HL-60 (cell line): ENCODE measurements at regions not wholly inside any gene's neighbourhood (a gene's known extent, or its start where the extent isn't known, plus 50 kb on each side); places are given as distances from the start of the nearest gene placed in this dataset.

Source experiments
- GABPA ChIP-seq: IDR thresholded peaks from 2 replicates; pipeline ENCODE4 v1.6.1; 2012; ENCODE audit warnings: low read depth
- POLR2AphosphoS5 ChIP-seq: IDR thresholded peaks from 2 replicates; pipeline ENCODE4 v1.6.1; 2012; ENCODE audit warnings: low read depth
- TF ChIP-seq, protein P1 (sequence below): IDR thresholded peaks from one replicate; pipeline ENCODE4 v1.5.1; 2011; ENCODE audit warnings: low read length, control low read depth, inconsistent platforms; ENCODE audit not compliant: insufficient read depth

DNA sequence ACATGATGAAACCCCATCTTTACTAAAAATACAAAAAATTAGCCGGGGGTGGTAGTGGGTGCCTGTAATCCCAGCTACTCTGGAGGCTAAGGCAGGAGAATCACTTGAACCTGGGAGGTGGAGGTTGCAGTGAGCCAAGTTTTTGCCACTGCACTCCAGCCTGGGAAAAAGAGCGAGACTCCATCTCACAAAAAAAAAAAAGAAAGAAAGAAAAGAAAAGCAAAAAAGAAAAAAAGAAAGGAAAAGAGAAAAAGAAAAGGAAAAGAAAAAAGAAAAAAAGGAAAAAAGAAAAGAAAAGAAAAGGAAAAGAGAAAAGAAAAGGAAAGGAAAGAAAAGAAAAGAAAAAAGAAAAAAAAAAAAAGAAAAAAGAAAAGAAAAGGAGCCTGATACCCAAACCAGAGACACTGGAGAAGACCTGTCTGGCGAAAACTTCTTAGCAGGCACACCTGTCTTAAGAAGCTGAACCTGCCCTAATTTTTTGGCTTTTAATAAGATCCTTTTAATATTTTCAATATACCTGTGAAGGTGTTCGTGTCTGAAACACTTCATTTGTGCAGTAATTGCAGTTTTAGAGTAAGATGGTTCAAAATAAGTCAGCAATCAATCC lies 164.7 kb upstream of the IRX2 start:
- TF ChIP-seq GABPA (no peak), POLR2AphosphoS5 (no peak)
- TF ChIP-seq, protein P1, sequence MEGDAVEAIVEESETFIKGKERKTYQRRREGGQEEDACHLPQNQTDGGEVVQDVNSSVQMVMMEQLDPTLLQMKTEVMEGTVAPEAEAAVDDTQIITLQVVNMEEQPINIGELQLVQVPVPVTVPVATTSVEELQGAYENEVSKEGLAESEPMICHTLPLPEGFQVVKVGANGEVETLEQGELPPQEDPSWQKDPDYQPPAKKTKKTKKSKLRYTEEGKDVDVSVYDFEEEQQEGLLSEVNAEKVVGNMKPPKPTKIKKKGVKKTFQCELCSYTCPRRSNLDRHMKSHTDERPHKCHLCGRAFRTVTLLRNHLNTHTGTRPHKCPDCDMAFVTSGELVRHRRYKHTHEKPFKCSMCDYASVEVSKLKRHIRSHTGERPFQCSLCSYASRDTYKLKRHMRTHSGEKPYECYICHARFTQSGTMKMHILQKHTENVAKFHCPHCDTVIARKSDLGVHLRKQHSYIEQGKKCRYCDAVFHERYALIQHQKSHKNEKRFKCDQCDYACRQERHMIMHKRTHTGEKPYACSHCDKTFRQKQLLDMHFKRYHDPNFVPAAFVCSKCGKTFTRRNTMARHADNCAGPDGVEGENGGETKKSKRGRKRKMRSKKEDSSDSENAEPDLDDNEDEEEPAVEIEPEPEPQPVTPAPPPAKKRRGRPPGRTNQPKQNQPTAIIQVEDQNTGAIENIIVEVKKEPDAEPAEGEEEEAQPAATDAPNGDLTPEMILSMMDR, result no peak
